Thyroid gland (tissue), 4 donors: ENCODE measurements at regions not wholly inside any gene's neighbourhood (a gene's known extent, or its start where the extent isn't known, plus 50 kb on each side); places are given as distances from the start of the nearest gene placed in this dataset.

Source experiments
- DNase-seq, 2 donors: peaks; one replicate each; pipeline ENCODE4 v3.0.0-alpha.2; 2019
- H3K27ac ChIP-seq, 3 donors: fragments of 200-600 bp; sonication (generic); 1 replicate in 2 of 3; 2 replicates in 1 of 3; pipeline ENCODE4 v1.5.1; 2016 to 2019; ENCODE audit warnings: mild to moderate bottlenecking in 1 of 3, moderate library complexity in 1 of 3
- H3K27me3 ChIP-seq: fragments of 200-600 bp; sonication (generic); one replicate; pipeline ENCODE4 v1.5.1; 2019
- H3K36me3 ChIP-seq, 2 donors: fragments of 200-600 bp; sonication (generic); one replicate each; pipeline ENCODE4 v1.5.1; 2016 to 2019
- H3K4me1 ChIP-seq, 2 donors: fragments of 200-600 bp; sonication (generic); one replicate each; pipeline ENCODE4 v1.5.1; 2017 to 2019
- H3K4me3 ChIP-seq, 3 donors: fragments of 200-600 bp; sonication (generic); replicated peaks in 1 of 3; 1 replicate in 2 of 3; 2 replicates in 1 of 3; pipeline ENCODE4 v1.5.1; 2016; ENCODE audit warnings: mild to moderate bottlenecking in 1 of 3
- H3K9me3 ChIP-seq: fragments of 200-600 bp; sonication (generic); one replicate; pipeline ENCODE4 v1.5.1; 2017
- POLR2A ChIP-seq, 2 donors: fragments of 450-650 bp; IDR thresholded peaks; one replicate each; pipeline ENCODE4 v1.6.1; 2017; ENCODE audit warnings: antibody characterized with exemption in 2 of 2, mild to moderate bottlenecking in 2 of 2, moderate library complexity in 1 of 2
- WGBS, 2 donors: methylation state at CpG; one replicate each; pipeline ENCODE4 v1.1.5; 2017; 5-methylcytosine and 5-hydroxymethylcytosine counted together
- intact Hi-C: fragments of 100-400 bp; cut with DNase I; formaldehyde crosslinking; loops from one replicate; pipeline ENCODE4 v1.15.1; 2023
- TF ChIP-seq, protein P1 (sequence below), 6 experiments: fragments of 200-600 bp in 3 of 6; fragments of 450-650 bp in 3 of 6; sonication (generic) in 3 of 6; IDR thresholded peaks; one replicate each; pipeline ENCODE4 v1.5.1; 2016 to 2019; ENCODE audit warnings: antibody characterized with exemption in 6 of 6, mild to moderate bottlenecking in 2 of 6, inconsistent platforms in 1 of 6, moderate library complexity in 1 of 6

DNA sequence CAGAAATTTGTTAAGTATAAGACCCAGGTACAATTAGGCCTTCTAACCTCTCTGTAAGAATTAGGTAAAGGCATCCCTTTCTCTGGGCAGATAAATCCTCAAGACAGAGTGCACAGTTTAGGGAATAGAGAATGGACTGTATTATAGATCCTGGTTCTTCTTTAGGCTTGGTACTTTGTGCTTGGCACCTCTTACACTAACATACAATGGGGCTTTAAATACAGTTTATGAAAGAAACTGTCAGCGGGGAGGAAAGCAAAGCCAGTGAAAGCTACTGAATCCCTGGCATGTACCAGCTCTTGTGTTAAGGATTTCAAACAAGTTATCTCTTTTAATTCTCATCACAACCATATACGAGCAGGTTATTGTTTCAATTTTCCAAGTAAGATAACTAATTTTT is 1350.0 kb downstream of the ADGRL3 start:
- Histone ChIP-seq H3K27me3 (no peaks in the 10 kb centered on the region), H3K9me3 (no peaks in the 10 kb centered on the region), H3K4me3 (no peak overlapping the region), H3K27ac (no peak overlapping the region), H3K36me3 (no peaks in the 10 kb centered on the region), H3K4me1 (no peaks in the 10 kb centered on the region)
- 82 to 91% methylated on average over 2 of the region's 2 CpGs for WGBS, 2 donors
- no peak for DNase-seq
- TF ChIP-seq, protein P1, sequence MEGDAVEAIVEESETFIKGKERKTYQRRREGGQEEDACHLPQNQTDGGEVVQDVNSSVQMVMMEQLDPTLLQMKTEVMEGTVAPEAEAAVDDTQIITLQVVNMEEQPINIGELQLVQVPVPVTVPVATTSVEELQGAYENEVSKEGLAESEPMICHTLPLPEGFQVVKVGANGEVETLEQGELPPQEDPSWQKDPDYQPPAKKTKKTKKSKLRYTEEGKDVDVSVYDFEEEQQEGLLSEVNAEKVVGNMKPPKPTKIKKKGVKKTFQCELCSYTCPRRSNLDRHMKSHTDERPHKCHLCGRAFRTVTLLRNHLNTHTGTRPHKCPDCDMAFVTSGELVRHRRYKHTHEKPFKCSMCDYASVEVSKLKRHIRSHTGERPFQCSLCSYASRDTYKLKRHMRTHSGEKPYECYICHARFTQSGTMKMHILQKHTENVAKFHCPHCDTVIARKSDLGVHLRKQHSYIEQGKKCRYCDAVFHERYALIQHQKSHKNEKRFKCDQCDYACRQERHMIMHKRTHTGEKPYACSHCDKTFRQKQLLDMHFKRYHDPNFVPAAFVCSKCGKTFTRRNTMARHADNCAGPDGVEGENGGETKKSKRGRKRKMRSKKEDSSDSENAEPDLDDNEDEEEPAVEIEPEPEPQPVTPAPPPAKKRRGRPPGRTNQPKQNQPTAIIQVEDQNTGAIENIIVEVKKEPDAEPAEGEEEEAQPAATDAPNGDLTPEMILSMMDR (IDR thresholded peaks at IDR 0.05) = no peak
- no peak for TF ChIP-seq POLR2A (IDR thresholded peaks at IDR 0.05)
- intact Hi-C loops = no loop called here

DNA sequence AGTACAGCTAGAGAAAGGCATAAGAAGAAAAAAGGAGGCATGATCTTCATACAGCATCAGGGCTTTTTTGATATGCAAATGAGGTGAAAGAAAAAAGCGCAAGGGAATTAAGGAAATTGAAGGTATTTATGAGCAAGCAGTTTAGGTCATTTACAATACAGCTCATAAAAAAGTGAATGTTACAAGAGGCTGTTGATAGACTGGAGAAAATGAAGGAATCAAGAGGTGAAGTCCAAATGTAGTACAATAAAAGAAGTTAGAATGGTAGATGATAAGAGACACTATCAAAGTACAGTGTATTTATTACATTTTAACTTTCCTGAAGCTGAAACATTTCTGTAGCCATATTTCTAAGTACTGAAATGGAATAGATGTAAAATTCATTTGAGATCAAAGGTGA is 1349.5 kb downstream of the ADGRL3 start:
- TF ChIP-seq, protein P1 (IDR thresholded peaks at IDR 0.05) = no peak
- no peak for TF ChIP-seq POLR2A (IDR thresholded peaks at IDR 0.05)
- H3K4me1 ChIP-seq = no peaks in the 10 kb centered on the region
- no peaks in the 10 kb centered on the region for H3K9me3 ChIP-seq
- 92 to 97% methylated on average over 1 of the region's 1 CpG for WGBS, 2 donors
- no peaks in the 10 kb centered on the region for H3K36me3 ChIP-seq
- DNase-seq = no peak
- H3K27me3 ChIP-seq = no peaks in the 10 kb centered on the region
- intact Hi-C loops = no loop called here
- no peak overlapping the region for H3K4me3 ChIP-seq
- no peak overlapping the region for H3K27ac ChIP-seq

DNA sequence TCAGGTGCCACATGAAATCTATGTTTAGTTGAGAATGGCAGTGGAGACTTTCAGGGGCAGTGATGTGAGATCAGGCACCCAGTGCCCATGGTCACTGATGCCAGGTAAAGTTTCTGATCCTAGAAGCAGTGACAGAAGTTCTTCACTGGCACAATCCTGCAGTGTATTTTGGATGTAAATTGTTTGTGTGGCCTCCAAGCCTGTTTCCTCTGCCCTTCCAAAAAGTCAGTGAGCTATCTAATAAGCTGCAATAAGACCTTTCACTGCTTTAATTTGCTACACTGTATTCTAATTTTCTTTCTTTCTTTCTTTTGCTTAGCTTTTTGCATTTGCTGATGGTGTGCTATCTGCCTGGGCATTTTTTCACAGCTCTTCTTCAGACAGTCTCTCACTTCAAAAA is 1348.6 kb downstream of the ADGRL3 start:
- no peak for DNase-seq
- Histone ChIP-seq H3K27ac (no peak overlapping the region), H3K4me3 (no peak overlapping the region), H3K9me3 (no peaks in the 10 kb centered on the region), H3K36me3 (no peaks in the 10 kb centered on the region), H3K4me1 (no peaks in the 10 kb centered on the region), H3K27me3 (no peaks in the 10 kb centered on the region)
- intact Hi-C loops = no loop called here
- TF ChIP-seq, protein P1 (IDR thresholded peaks at IDR 0.05) = no peak
- no peak for TF ChIP-seq POLR2A (IDR thresholded peaks at IDR 0.05)

DNA sequence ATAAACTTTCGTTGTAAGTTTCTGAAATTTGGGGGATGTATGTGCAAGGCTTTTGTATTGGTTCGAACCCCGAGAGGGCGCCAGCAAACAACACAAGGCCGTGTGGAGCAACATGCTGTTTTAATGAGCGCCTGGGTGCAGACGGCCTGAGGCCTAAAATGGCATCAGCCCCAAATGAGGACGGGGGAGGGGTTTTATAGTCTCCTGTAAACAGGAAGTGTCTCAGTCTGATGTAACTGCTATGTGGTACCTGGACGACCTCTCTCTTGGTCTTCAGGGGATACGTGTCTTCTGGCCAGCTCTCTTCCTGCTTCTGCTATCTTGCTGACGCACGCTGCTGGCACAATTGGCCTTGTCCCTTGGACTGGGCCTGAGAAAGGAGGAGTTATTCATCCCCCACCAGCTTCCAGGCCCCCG is 1348.0 kb downstream of the ADGRL3 start:
- Histone ChIP-seq H3K9me3 (no peaks in the 10 kb centered on the region), H3K4me1 (no peaks in the 10 kb centered on the region), H3K27ac (no peak overlapping the region), H3K36me3 (no peaks in the 10 kb centered on the region), H3K27me3 (no peaks in the 10 kb centered on the region), H3K4me3 (no peak overlapping the region)
- no peak for TF ChIP-seq POLR2A (IDR thresholded peaks at IDR 0.05)
- TF ChIP-seq, protein P1 (IDR thresholded peaks at IDR 0.05) = no peak
- intact Hi-C loops = no loop called here
- WGBS, 2 donors = 62 to 75% methylated on average over 13 of the region's 13 CpGs
- DNase-seq = no peak

DNA sequence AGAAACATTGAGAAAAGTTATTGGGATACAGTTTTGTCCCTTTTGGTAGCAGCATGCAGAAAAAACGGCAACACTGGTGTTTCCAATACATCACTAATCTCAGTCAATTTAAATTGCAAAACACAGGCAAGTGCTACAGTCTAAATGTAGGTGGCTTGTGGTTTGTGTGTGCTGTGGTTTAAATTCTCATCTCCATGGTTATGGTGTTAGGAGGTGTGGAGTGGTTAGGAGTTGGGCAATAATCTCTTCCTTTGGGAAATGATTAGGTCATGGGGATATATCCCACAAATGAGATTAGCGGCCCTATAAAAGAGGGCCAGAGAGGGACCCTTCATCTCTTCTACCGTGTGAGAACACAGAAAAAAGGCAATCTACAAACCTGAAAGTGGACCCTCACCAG is 1344.3 kb downstream of the ADGRL3 start:
- no peaks in the 10 kb centered on the region for H3K36me3 ChIP-seq
- H3K4me1 ChIP-seq = no peaks in the 10 kb centered on the region
- no peaks in the 10 kb centered on the region for H3K9me3 ChIP-seq
- intact Hi-C loops = no loop called here
- no peaks in the 10 kb centered on the region for H3K27me3 ChIP-seq
- H3K27ac ChIP-seq = no peak overlapping the region
- DNase-seq = no peak
- no peak overlapping the region for H3K4me3 ChIP-seq
- 82 to 83% methylated on average over 3 of the region's 3 CpGs for WGBS, 2 donors
- TF ChIP-seq, protein P1 (IDR thresholded peaks at IDR 0.05) = no peak
- no peak for TF ChIP-seq POLR2A (IDR thresholded peaks at IDR 0.05)
